ENCODE measurements at regions not wholly inside any gene's neighbourhood (a gene's known extent, or its start where the extent isn't known, plus 50 kb on each side); places are given as distances from the start of the nearest gene placed in this dataset.

DNA sequence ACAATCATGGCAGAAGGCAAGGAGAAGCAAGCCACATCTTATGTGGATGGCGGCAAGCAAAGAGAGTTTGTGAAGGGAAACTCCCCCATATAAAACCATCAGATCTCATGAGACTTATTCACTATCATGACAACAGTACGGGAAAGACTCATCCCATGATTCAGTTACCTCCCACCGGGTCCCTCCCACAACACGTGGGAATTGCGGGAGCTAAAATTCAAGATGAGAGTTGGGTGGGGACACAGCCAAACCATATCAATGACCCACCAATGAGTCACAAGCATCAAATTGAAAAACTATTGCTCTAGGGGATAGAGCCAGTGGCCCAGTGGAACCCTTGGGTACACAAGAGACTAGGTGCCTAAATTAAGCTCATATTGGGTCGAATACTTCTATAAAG is 157.4 kb downstream of the FBXO15 start:
- H3K9me3 ChIP-seq (ENCODE audit: low read depth, low read length) = no peaks in the 10 kb centered on the region

DNA sequence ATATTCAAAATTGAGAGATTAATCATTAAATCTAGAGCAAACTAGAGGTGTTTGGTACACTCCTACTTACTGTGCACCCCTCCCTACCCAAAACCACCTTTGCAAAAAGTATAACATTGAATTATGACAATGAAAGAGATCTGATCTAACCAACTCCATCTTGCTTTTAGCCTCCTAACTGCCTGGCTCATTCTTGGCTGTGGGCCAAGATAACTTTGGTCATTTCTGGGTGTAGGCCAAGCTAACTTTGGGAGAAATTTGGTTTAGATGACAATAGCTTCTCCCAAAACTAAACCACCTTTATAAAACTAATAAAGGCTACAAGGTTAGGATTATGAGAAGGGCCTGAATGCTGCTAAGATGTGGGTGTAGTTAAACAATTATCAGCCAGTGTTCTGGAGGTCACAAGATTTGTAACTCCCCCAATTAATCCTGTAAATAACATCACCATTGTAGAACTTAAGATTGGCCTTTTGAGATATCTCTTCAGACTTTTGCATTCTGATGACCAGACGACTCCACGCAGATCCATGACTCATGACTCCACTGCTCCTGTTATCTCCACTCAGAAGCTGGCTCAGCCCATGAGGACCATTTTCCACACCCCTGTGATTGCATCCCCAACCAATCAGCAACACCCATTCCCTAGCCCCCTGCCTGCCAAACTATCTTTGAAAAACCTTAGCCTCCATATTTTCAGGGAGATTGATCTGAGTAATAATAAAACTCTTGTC is 160.2 kb downstream of the FBXO15 start:
- Histone ChIP-seq H3K4me1 (ENCODE audit: insufficient read depth, low read length) (no peaks in the 10 kb centered on the region), H3K27ac (ENCODE audit: low read depth, low read length) (no peak overlapping the region), H3K79me2 (ENCODE audit: insufficient read depth, low read length) (no peaks in the 10 kb centered on the region), H3K36me3 (ENCODE audit: insufficient read depth, low read length) (no peaks in the 10 kb centered on the region), H3K9me3 (ENCODE audit: low read depth, low read length) (no peaks in the 10 kb centered on the region), H3K27me3 (ENCODE audit: insufficient read depth, low read length) (no peaks in the 10 kb centered on the region), H3K4me3 (ENCODE audit: insufficient read depth, low read length) (no peak overlapping the region), H3K4me2 (ENCODE audit: insufficient read depth, low read length) (no peak overlapping the region), H4K20me1 (ENCODE audit: insufficient read depth, low read length) (no peaks in the 10 kb centered on the region), H2AFZ (ENCODE audit: low read length) (no peak overlapping the region)
- TF ChIP-seq, protein P1, sequence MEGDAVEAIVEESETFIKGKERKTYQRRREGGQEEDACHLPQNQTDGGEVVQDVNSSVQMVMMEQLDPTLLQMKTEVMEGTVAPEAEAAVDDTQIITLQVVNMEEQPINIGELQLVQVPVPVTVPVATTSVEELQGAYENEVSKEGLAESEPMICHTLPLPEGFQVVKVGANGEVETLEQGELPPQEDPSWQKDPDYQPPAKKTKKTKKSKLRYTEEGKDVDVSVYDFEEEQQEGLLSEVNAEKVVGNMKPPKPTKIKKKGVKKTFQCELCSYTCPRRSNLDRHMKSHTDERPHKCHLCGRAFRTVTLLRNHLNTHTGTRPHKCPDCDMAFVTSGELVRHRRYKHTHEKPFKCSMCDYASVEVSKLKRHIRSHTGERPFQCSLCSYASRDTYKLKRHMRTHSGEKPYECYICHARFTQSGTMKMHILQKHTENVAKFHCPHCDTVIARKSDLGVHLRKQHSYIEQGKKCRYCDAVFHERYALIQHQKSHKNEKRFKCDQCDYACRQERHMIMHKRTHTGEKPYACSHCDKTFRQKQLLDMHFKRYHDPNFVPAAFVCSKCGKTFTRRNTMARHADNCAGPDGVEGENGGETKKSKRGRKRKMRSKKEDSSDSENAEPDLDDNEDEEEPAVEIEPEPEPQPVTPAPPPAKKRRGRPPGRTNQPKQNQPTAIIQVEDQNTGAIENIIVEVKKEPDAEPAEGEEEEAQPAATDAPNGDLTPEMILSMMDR (IDR thresholded peaks at IDR 0.05; ENCODE audit: extremely low read depth, low read depth, low read length) = no peak
- no peak for DNase-seq (ENCODE audit: insufficient read length, low spot score, missing footprints)

More for the DNA sequence above, 157.4 kb downstream of the FBXO15 start:
- Histone ChIP-seq H3K4me3 (ENCODE audit: insufficient read depth, low read length) (no peak overlapping the region), H4K20me1 (ENCODE audit: insufficient read depth, low read length) (no peaks in the 10 kb centered on the region), H3K36me3 (ENCODE audit: insufficient read depth, low read length) (no peaks in the 10 kb centered on the region), H3K27ac (ENCODE audit: low read depth, low read length) (no peak overlapping the region), H3K79me2 (ENCODE audit: insufficient read depth, low read length) (no peaks in the 10 kb centered on the region), H3K4me2 (ENCODE audit: insufficient read depth, low read length) (no peak overlapping the region), H3K27me3 (ENCODE audit: insufficient read depth, low read length) (no peaks in the 10 kb centered on the region), H3K4me1 (ENCODE audit: insufficient read depth, low read length) (no peaks in the 10 kb centered on the region), H2AFZ (ENCODE audit: low read length) (no peak overlapping the region)
- DNase-seq (ENCODE audit: insufficient read length, low spot score, missing footprints) = no peak
- TF ChIP-seq, protein P1 (IDR thresholded peaks at IDR 0.05; ENCODE audit: extremely low read depth, low read depth, low read length) = no peak

- H3K79me2 ChIP-seq (ENCODE audit: insufficient read depth, low read length) = no peaks in the 10 kb centered on the region
- no peaks in the 10 kb centered on the region for H4K20me1 ChIP-seq (ENCODE audit: insufficient read depth, low read length)
- H3K9me3 ChIP-seq (ENCODE audit: low read depth, low read length) = no peaks in the 10 kb centered on the region
- no peaks in the 10 kb centered on the region for H3K27me3 ChIP-seq (ENCODE audit: insufficient read depth, low read length)
- no peaks in the 10 kb centered on the region for H3K4me1 ChIP-seq (ENCODE audit: insufficient read depth, low read length)
- H3K36me3 ChIP-seq (ENCODE audit: insufficient read depth, low read length) = no peaks in the 10 kb centered on the region
- no peak for DNase-seq (ENCODE audit: insufficient read length, low spot score, missing footprints)
- TF ChIP-seq, protein P1 (IDR thresholded peaks at IDR 0.05; ENCODE audit: extremely low read depth, low read depth, low read length) = no peak
- H3K4me2 ChIP-seq (ENCODE audit: insufficient read depth, low read length) = no peak overlapping the region
- H3K4me3 ChIP-seq (ENCODE audit: insufficient read depth, low read length) = no peak overlapping the region
- no peak overlapping the region for H3K27ac ChIP-seq (ENCODE audit: low read depth, low read length)
- H2AFZ ChIP-seq (ENCODE audit: low read length) = no peak overlapping the region
These were observed 160.9 kb downstream of the FBXO15 start for GRCh38 chr18:73986711-73987110.

DNA sequence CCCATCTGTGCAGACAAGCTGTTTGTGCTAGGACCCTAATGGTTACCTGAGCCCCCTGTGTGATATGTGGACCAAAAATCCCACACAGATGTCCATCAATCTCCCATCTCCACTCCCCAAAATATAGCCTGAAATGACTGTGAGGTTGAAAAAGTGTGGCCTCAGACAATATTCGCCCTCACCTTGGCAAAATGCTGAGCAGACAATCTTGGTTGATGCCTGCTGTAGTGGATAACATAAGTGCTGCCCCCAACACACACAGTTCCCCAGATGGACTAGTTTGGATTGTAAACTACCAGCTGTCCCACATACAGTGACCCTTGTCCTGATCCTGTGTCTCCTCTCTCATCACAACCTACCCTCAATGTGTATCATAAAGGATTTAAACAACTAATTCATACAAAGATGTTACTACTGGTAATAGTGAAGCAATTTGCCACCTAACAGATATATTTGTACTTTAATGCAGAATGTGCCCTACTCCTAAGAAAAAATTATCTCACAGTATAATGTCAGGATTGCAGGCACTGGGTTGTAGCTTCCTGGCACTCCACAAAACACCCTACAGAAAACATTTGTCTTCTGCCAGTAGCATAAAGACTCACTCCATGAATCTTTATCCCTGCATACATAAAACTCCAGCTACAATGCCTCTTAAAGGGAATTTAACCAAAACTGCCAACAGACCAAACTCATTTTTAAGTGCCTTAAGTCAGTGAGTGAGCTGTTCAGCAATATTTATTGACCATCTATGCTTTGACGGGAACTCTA is 161.6 kb downstream of the FBXO15 start:
- DNase-seq (ENCODE audit: insufficient read length, low spot score, missing footprints) = no peak
- TF ChIP-seq, protein P1 (IDR thresholded peaks at IDR 0.05; ENCODE audit: extremely low read depth, low read depth, low read length) = no peak
- Histone ChIP-seq H3K4me2 (ENCODE audit: insufficient read depth, low read length) (no peak overlapping the region), H3K36me3 (ENCODE audit: insufficient read depth, low read length) (no peaks in the 10 kb centered on the region), H3K27ac (ENCODE audit: low read depth, low read length) (no peak overlapping the region), H3K4me1 (ENCODE audit: insufficient read depth, low read length) (no peaks in the 10 kb centered on the region), H3K9me3 (ENCODE audit: low read depth, low read length) (no peaks in the 10 kb centered on the region), H2AFZ (ENCODE audit: low read length) (no peak overlapping the region), H3K4me3 (ENCODE audit: insufficient read depth, low read length) (no peak overlapping the region), H3K27me3 (ENCODE audit: insufficient read depth, low read length) (no peaks in the 10 kb centered on the region), H3K79me2 (ENCODE audit: insufficient read depth, low read length) (no peaks in the 10 kb centered on the region), H4K20me1 (ENCODE audit: insufficient read depth, low read length) (no peaks in the 10 kb centered on the region)

All from osteoblast (primary cell).